Erythroblast (primary cell): ENCODE measurements at regions not wholly inside any gene's neighbourhood (a gene's known extent, or its start where the extent isn't known, plus 50 kb on each side); places are given as distances from the start of the nearest gene placed in this dataset.

Source experiments
- GATA1 ChIP-seq: IDR thresholded peaks from 2 replicates; pipeline ENCODE4 v1.6.1; 2011; ENCODE audit warnings: low read depth, mild to moderate bottlenecking, control low read depth, low read length, moderate library complexity
- POLR2A ChIP-seq: IDR thresholded peaks from 2 replicates; pipeline ENCODE4 v1.6.1; 2011; ENCODE audit warnings: mild to moderate bottlenecking, low read length

DNA sequence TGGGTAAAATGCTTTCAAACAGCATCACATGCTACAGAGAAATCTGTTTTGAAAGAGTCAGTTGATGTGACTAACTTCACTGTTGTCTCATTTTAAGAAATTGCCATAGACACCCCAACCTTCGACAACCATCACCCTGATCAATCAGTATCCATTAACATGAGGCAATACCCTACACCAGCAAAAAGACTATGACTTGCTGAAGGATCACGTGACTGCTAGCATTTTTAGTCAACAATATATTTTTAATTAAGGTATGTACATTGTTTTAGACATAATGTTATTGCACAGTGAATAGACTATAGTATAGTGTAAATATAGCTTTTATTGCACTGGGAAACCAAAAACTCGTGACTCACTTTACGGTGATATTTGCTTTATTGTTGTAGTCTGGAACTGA, 200.0 kb upstream of the ARHGAP24 start:
- no peak for TF ChIP-seq POLR2A
- TF ChIP-seq GATA1 = no peak
